ENCODE measurements at regions not wholly inside any gene's neighbourhood (a gene's known extent, or its start where the extent isn't known, plus 50 kb on each side); places are given as distances from the start of the nearest gene placed in this dataset.

DNA sequence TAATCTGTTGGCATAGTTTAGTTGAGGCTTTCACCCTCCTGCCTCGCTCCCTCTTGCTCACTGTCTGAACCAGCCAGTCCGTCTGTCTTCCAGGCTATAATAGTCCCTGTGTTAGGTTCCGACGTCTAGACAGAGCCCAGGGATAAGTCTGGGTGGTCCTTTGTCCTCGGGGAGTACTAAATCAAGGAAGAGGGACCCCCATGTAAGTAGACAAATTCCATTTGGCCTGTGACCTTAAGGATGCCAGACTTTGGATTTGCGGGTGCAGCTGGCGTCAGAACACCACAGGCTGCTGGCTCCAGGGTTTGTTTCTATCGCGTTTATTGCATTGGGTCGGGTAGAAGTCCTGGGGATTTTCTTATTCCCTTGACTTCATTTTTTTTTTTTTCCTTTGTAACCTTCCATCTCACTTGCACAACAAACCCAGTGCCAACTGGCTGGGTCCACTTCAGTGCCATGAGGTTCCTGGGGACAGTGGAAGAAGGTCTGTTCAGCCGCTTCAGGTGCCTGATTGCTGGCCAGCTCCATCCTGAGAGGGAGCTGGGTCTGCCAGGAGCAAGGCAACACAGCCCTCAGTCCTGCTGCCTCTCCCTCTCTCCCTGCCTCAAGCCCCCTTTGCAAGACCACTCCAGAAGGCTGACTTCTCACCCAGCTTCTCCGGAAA is 95.4 kb upstream of the KLHL25 start:
- no peak for DNase-seq (ENCODE audit: low spot score)

DNA sequence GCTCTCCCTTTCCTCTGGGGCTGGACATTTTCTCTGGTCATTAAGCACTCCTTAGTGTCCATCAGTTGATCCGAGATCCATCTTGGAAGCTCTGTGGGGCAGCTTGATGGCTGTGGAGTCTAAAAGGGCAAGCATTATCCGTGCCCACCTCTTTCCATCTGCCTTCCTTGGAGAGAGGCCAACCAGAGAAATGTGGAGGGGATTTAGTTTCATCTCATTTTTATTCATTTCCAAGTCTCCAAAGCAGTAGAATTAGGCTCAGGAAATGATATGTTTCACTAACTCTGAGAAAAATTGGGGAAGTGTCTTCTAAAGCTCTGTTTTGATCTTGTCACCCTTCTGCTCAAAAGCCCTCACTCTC is 95.9 kb upstream of the KLHL25 start:
- no peak for DNase-seq (ENCODE audit: low spot score)

DNA sequence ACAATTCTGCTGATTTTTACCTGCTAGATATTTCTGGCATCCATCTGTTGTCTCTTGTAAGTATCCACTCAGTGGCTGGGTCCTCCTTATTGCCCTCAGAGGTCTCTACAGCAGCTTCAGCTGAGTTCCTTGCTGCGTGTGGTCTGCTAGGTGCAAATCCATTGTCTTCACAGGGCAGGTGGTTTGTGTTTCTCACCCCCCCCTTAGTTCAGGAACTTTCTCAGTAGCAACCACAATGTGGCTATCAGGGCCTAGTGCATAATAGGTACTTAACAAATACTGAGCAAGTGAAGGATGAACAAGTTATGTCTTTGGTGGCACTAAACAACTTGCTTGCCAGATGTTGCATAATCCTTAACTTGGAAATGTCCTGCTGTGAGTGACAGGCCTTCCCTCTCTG is 96.7 kb upstream of the KLHL25 start:
- DNase-seq (ENCODE audit: low spot score) = no peak

DNA sequence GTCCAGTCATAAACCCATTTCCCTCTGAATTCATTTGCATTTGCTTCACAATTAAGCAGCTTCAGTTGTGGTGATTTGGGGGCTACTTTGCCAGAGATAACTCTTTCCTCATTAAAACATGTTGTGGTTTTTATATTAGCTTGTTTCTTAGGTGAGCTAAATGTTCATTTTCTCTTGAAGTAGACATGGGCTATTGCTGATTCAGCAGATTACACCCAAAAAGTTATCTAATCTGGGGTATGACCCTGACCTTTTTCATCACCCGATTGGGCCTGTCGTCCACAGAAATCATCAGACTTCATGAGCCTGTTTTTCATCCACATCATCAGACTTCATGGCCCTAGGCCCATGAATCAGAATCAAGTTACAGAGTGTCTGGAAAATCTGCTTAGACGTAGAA is 97.5 kb upstream of the KLHL25 start:
- no peak for DNase-seq (ENCODE audit: low spot score)

DNA sequence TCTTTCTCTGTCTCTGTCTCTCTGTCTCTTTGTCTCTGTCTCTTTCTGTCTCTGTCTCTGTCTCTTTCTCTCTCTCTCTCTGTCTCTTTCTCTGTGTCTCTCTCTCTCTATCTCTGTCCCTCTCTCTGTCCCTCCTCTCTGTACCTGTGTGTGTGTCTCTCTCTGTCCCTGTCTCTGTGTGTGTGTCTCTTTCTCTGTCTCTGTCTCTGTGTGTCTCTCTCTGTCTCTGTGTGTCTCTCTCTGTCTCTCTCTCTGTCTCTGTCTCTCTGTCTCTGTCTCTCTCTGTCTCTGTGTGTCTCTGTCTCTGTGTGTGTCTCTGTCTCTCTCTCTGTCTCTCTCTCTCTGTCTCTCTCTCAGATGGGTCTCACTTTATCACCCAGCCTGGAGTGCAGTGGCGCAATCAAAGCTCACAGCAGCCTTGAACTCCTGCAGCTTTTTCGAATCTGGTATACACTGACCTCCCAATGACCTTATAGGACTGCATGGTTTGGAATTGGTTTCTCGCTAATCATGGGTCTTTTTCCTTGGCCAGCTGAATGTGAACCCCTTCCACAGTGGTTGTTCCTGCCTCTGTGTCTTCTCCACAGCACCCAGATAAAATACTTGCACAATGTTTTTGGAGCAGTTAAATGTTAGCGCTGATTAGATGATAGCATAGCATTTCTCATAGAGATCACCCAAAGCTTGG is 102.6 kb upstream of the KLHL25 start:
- no peak for DNase-seq (ENCODE audit: low spot score)

DNA sequence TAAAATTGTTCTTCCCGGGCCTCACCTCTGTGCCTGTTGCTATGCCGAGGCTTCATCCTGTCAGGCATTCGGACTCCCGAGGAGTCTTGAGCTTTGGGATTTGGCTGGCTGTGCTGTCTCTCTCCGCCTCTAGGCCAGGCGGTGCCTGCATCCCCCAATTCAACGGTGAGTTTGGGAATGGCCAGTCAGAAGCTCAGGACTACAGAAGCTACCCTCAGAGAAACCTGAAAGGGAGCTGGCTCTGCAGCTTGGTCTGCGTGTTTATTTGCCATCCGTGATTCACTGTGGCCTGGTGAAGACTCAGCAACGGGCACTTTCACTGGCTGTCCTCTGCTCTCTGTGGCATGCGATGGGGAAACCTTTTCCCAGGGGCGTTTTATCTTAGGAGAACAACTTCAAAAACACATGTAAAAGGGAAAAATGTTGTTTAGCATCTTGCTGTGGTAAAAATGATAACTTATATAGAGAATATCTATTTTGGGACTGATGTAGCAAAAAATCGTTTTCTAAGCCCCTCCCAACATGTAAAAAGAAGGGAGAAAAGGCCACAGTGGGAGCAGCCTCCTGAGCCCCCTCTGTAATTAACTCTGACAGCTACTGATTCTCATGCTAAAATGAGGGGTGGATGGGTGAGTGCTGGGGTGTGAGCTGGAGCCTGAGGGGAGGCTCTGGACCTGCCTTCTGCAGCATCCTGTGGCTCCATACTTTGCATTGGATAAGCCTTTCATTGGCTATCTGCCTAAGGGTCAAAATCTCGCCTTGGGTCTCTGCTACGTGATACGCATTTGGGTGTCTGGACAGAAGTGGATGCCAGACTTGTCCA is 103.4 kb upstream of the KLHL25 start:
- DNase-seq (ENCODE audit: low spot score) = no peak

DNA sequence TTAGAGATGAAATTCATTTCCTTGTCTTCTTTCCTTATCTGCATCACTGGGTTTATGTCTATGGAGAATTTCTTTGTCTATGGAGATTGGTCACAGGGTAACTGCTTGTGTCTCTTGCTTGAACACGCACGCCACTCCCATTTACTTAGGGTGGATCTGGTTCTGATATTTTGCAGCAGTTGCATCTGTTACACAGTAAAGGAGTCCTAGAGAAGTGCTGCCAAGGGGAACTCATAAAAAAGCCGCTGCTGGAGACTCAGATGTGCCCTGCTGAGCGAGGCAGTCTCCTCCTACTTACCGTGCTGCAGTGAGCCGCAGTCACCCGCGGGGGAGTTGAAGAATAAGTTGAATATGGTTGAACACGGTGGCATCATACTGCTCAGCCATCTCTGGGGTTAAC is 105.2 kb upstream of the KLHL25 start:
- DNase-seq (ENCODE audit: low spot score) = no peak

DNA sequence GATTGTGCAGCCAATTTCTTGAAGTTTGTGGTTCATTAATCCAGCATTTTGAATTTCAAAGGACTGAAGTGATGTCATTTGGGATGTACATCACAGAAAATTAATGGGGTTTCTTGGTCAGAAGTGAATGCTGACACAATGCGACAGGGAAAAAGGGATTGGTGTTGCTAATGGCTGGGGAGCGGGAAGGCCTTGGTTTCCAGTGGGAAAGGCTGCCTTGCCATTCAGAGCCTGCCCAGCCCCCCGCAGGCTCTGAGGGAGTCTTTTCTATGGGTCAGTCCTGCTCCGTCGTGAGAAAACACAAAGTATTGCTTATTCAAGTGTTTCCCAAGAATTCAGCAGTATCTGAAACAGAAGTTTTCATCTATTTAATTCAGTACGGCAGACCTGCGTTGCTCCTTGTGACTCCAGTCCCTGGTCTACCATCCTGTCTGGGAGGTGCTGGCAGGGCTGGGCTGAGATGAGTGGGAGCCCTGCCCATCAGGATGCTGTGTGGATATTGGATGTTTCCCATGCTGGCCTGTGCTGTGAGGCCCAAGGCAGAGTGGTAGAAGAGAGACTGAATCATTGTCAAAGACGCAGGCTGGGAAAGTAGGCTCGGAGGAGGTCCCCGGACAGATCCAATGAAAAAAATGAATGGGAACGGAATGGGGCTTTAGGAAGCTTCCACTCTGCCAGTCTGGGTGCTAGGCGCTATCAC is 111.2 kb upstream of the KLHL25 start:
- DNase-seq (ENCODE audit: low spot score) = no peak

DNA sequence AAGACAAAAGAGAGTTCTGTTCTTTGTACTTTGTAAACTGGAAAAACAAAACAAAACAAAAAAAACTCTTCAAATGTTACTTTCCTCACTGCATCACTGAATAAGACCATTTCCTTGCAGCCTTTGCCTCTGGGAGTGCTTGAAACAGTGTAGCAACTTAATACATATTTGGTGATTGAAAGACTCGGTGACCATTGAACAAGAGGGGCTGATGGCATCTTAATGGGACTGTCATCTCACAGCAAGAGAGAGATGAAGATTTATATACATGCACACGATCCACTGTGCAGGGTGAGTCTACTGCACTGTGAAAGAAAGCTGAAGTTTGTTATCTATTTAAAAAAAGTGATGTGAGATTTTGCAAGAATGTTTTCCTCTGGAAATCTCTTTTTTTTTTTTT is 111.9 kb upstream of the KLHL25 start:
- DNase-seq (ENCODE audit: low spot score) = no peak

DNA sequence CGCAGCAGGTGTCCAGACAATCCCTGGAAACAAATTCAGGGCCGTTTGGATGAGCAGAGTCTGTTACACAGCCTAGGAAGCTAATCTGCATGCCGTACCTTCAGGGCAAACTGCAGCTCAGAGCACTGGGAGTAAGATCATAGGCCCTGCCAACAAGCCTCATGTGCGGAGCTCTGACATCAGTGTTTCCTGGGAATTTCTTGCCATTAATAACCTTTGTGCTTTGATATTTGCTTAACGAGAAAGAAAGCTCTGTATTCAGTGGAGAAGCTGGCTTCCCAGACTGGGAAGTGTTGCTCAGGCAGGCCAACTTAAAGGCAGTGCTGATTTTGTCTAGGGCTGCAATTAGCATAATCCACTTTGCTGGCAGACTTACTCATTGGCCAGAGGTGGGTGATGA is 116.1 kb upstream of the KLHL25 start:
- DNase-seq (ENCODE audit: low spot score) = no peak

DNA sequence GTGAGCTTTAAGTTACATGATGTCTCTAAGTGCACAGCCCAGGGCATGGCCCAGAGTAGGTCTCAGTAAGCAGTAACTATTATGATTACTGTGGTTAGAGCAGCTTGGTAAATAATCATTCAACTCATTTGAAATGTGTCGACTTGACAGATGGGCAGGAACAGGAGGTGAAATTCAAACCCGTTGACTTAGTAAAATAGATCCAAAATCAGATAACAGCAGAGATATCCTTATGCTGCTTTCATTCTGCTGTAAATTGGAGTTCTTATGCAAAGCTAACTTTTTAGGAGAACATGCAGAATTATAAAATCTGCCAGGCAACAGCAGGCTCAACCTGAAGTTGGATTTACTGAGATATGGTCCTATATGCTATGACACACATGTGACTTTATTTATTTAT is 118.7 kb upstream of the KLHL25 start:
- no peak for DNase-seq (ENCODE audit: low spot score)

DNA sequence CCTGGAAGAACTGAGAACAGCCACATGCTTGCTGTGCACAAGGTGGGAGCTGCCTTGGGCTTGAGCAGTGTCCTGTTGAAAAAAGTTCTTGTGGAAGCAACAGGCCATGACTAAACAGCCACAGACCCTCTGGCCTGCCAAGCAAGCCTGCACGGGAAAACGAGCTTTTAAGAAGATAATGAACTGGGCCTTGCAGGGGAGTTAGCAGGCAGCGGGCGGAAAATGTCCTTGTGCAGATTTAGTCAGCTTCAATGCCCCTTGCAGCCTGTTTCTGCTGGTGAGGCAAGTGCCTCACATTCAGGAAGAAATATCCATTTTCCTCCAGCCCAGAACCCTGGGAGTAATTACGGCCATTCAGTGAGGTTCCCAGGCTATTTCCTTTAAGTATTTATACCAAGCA is 126.2 kb upstream of the KLHL25 start:
- DNase-seq (ENCODE audit: low spot score) = no peak

DNA sequence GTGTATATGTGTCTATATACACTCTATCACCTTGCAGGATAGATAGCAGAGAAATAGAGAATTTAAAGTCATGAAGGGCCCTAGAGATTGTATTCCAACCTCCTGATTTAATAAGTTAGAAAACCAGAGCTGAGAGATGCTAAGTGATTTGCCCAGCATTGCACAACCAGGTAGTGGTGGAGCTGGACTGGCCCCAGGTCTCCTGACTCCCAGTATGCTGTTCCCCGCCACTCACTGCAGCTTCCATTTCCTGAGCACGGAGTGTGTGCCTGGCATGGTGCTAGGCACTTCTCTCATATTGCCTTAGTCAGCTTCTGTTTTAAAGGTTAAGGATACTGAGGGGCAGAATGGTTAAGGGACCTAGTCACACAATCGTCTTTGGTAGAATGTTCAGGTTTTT is 129.4 kb upstream of the KLHL25 start:
- DNase-seq (ENCODE audit: low spot score) = no peak

DNA sequence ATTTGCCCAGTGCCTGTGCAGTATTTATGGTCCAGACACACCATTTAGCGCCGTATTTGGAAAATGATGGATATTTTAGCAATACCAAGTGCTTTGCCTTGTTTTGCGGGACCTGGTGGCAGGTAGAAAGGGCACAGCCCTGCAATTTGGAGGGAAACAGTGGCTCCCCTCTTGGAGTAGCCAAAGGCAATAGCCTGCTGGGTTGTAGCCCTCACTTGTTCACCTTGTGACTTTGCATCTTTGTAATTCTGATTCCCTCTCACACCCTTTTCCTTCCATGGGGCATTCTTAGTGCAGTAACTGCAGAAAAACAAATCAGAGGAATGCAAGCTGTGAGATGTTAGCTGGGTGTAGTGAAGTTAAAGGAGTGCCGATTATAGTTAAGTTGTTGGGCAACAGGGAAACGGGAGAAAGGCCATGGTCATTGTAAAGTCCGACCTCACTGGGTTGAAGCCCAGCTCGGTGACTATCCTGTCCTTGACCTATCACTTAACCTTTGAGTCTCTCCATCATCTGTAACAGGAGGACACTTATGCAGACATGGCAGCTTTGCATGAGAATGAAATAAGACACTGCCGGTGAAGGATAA is 131.0 kb upstream of the KLHL25 start:
- no peak for DNase-seq (ENCODE audit: low spot score)

DNA sequence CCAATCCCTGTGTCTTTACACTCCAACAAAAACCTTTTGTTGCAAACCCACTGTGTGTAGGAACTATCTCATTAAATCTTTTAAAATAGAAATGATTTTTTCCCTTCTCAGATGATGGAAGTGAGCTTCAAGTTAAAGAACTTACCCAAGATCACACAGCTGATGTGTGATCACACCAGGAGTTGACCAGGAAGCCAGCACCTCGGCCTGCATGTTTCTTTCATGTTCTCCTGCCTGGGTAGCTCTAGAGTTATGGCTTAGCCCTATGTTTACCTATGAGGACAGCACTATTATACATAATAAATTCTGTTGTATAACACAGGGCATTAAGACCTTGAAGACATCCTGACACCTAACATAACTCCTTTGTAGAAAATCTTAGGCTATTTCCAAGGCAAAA is 132.1 kb upstream of the KLHL25 start:
- no peak for DNase-seq (ENCODE audit: low spot score)

DNA sequence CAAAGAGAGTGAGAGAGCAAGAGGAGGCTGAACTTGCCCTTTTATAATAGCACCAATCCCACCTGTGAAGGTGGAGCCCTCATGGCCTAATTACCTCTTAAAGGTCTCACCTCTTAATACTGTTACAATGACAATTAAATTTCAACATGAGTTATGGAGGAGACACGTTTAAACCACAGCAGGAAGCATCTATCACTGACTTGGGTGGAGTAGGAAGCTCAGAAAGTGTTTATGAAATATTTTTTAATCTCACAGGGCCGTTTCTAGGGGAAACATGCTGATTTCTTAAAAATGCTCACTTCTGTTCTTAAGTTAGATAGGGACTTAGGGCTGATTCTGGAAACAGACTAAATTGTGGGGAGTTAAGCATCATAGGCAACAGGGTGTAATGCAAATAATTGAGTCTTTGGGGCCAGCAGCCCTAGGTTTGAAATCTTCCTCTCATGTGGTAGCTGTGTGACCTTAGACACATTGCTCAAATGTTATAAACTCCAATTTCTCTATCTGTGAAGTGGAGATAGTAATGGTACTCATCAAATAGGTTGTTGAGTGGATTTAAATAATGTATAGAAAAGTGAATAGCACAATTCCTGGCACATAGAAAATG is 133.3 kb upstream of the KLHL25 start:
- no peak for DNase-seq (ENCODE audit: low spot score)

DNA sequence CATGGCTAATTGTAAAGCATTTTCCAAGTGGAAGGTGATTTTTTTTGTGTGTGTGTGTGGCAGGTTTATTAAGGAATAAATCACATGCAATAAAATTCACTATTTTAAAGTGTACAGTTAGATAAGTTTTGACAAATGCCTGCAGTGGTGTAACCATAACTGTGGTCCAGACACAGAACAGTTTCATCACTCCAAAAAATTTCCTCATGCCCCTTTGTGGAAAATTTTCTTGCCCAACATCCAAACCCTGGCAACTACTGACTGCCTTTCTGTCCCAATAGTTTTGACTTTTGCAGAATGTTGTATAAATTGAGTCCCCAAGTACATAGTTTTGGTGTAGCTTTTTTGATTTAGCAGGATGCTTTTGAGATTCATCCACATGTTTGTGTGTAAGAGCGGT is 135.1 kb upstream of the KLHL25 start:
- no peak for DNase-seq (ENCODE audit: low spot score)

DNA sequence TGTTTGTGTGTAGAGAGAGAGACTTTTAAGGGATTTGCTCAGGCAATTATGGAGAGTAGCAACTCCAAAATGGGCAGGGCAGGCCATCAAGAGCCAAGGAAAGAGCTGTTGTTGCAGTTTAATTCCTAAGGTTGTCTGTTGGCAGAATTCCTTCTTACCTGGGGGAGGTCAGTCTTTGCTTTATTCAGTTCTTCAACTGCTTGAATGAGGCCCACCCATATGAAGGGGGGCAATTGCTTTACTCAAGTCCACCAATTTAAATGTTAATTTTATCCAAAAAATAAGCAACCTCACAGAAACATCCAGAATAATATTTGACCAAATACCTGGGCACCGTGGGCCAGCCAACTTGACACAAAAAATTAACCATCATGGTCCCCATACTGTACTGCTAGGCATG is 137.7 kb upstream of the KLHL25 start:
- no peak for DNase-seq (ENCODE audit: low spot score)

DNA sequence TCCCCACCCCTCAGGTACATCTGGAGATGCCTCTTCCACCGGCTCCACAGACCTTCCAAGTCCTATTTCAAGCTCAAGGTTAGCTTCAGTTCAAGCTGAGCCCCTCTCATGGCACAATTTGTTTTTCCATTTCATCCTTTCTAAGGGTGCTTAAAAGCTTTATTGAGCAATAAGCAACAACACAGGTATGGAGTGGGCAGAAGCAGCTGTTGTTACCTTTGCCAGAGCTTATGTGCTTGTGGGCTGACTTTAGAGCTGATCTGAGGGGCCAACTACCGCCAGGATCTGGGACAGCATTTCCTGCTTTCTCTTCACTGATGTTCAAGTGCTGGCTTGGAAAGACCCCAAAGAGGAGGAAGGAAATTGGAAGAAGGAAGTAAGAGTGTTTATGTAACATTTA is 140.0 kb upstream of the KLHL25 start:
- DNase-seq (ENCODE audit: low spot score) = no peak

DNA sequence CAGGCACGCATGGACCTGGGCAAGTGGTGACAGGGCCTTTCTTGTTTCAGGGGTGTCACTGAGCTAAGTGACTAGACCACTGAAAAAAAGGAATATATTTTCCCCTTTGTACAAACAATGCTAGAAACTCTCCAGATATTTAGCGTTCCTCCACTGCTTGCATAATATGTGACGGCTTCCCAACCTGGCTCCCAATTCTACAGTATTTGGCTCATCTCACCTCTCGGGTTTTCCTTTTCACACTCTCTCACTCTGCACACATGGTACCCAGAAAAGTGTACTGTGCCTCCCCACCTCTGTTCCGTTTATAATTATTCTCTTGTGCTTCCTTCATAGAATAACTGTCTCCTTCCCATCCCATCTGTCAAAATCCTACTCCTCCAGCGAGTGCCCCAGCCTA is 140.5 kb upstream of the KLHL25 start:
- no peak for DNase-seq (ENCODE audit: low spot score)

DNA sequence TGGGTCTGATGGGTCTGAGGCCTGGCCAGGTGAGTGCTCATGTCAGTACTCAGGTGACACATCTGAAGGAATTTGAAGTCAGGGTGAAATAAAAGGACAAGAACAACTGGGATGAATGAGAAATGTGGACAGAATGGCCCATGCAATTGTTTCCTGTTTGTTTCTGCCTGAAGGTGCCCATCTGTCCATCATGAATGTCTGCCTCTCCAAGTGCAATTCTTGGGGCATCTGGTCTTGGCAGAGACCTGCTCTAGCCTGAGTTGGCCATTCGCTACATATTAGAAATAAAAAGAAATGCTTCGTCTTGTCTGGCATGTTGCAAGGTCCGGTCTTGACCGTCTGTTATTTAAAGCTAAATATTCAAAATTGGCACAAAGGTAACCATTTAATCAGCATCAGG is 142.0 kb upstream of the AGBL1 start:
- no peak for DNase-seq (ENCODE audit: low spot score)
